GM23338 (cell line): ENCODE measurements at regions not wholly inside any gene's neighbourhood (a gene's known extent, or its start where the extent isn't known, plus 50 kb on each side); places are given as distances from the start of the nearest gene placed in this dataset.

ENCODE experiments used
- CTCF ChIP-seq, 2 experiments: fragments of 200-600 bp in 1 of 2; sonication (generic) in 1 of 2; conservative IDR thresholded peaks; 2 replicates each; pipeline versions ENCODE4 v1.5.1 to v1.6.1; 2016 to 2017; ENCODE audit warnings: antibody characterized with exemption in 2 of 2, low read depth in 2 of 2, mild to moderate bottlenecking in 2 of 2, moderate library complexity in 1 of 2
- EZH2 ChIP-seq: fragments of 200-600 bp; sonication (generic); IDR thresholded peaks from one replicate; pipeline ENCODE4 v1.8.0; 2017; ENCODE audit warnings: antibody characterized with exemption, mild to moderate bottlenecking, low read depth; ENCODE audit not compliant: unreplicated experiment
- NANOG ChIP-seq: IDR thresholded peaks from 2 replicates; pipeline ENCODE4 v1.6.1; 2016; ENCODE audit warnings: antibody characterized with exemption, borderline replicate concordance
- POLR2AphosphoS5 ChIP-seq: IDR thresholded peaks from 2 replicates; pipeline ENCODE4 v1.6.1; 2016; ENCODE audit warnings: antibody characterized with exemption, low read depth

- no peak for TF ChIP-seq CTCF (conservative IDR thresholded peaks at IDR 0.05; ENCODE audit: low read depth in 2 of 2)
- no peak for TF ChIP-seq EZH2
- TF ChIP-seq POLR2AphosphoS5 = no peak
- TF ChIP-seq NANOG = no peak
Measured at GRCh38 chr1:99133756-99134500, 129.3 kb upstream of the PLPPR5 start.
